SJSA1 (cell line): ENCODE measurements at regions not wholly inside any gene's neighbourhood (a gene's known extent, or its start where the extent isn't known, plus 50 kb on each side); places are given as distances from the start of the nearest gene placed in this dataset.

Experiments
- DNase-seq, 2 experiments: peaks; one replicate each; pipeline ENCODE4 v3.0.0-alpha.2; 2015 to 2020; ENCODE audit warnings: low spot score in 2 of 2, low read depth in 1 of 2
- H3K27ac ChIP-seq: fragments of 250-450 bp; sonication (Bioruptor Pico); 2 replicates; pipeline ENCODE4 v1.5.1; 2020; ENCODE audit warnings: mild to moderate bottlenecking, moderate library complexity
- H3K27me3 ChIP-seq: fragments of 250-450 bp; sonication (Bioruptor Pico); replicated peaks from 2 replicates; pipeline ENCODE4 v1.5.1; 2020; ENCODE audit warnings: mild to moderate bottlenecking, moderate library complexity
- H3K36me3 ChIP-seq: fragments of 250-450 bp; sonication (Bioruptor Pico); 2 replicates; pipeline ENCODE4 v1.5.1; 2020; ENCODE audit warnings: mild to moderate bottlenecking
- H3K4me1 ChIP-seq: fragments of 250-450 bp; sonication (Bioruptor Pico); replicated peaks from 2 replicates; pipeline ENCODE4 v1.6.1; 2021; ENCODE audit warnings: mild to moderate bottlenecking
- H3K4me3 ChIP-seq: fragments of 250-450 bp; sonication (Bioruptor Pico); 2 replicates; pipeline ENCODE4 v1.5.1; 2020; ENCODE audit warnings: mild to moderate bottlenecking
- H3K9me3 ChIP-seq: fragments of 250-450 bp; sonication (Bioruptor Pico); replicated peaks from 2 replicates; pipeline ENCODE4 v1.5.1; 2020; ENCODE audit warnings: mild to moderate bottlenecking

DNA sequence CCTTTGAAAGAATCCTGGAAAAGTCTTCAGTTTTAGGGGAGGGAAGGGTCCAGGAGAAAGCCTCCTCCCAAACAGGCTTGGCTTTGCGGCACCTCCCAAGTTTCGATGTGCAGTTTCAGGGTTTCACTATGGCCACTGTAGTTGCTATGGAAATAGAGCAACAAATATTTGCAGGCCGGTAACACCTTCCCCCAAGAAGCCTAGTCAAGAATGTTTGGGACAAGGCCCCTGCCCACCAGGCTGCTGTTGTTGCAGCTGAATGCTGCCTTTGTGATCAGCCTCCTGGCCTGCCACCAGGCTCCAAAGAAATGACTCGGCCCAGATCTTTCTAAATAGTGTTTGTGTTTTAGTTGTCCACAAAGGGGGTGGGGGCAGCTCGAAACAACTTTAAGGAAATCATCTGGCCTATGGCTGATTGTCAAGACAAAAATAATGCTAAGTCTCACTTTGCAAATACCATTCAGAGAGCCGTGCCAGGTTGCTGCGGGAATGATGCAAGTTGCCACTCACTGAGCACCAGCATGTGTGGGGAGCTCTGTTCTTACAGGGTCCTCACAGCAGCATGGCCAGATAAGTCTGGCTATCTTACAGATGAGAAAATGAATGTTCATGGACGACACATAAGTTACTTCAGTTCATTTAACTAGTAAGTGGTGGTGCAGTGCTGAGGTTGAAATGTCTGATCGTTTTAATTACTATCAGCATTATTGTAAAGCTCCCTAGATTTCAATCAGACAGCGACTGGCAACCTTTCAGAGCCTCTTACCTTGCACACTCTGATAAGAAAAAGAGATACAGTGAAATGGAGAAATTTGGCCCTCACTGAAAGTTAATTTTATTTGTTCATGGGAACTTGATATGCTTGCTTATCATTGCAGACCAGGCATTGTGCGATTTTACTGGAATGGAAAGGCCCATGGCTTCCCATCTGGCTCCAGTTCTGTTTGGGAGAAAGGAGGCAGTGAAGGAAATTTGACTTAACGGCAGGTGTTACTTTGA is 91.2 kb upstream of the JUN start:
- Histone ChIP-seq H3K4me1 (peaks cover 9% of the 10 kb centered on the region), H3K9me3 (no peaks in the 10 kb centered on the region), H3K36me3 (no peaks in the 10 kb centered on the region), H3K27ac (no peak overlapping the region), H3K27me3 (no peaks in the 10 kb centered on the region), H3K4me3 (no peak overlapping the region)
- DNase-seq, result peak in 1 of 2 experiments; percentile 17

DNA sequence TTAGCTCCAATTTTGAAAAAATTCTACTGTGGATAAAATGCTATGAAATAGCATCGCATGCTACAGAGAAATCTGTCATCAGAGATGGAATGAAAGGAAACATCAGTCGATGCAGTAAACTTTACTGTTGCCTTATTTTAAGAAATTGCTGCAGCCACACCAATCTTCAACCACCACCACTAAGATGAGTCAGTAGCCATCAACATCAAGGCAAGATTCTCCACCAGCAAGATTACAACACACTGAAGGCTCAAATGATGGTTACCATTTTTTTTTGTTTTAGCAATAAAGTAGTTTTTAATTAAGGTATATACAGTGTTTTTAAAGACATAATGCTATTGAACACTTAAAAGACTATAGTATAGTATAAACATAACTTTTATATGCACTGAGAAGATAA is 95.6 kb upstream of the JUN start:
- H3K4me3 ChIP-seq, result no peak overlapping the region
- peaks cover 36% of the 10 kb centered on the region for H3K4me1 ChIP-seq
- H3K27me3 ChIP-seq, result no peaks in the 10 kb centered on the region
- DNase-seq, result no peak
- H3K9me3 ChIP-seq, result no peaks in the 10 kb centered on the region; the same call in 1 of the 2 replicates
- no peaks in the 10 kb centered on the region for H3K36me3 ChIP-seq
- no peak overlapping the region for H3K27ac ChIP-seq

DNA sequence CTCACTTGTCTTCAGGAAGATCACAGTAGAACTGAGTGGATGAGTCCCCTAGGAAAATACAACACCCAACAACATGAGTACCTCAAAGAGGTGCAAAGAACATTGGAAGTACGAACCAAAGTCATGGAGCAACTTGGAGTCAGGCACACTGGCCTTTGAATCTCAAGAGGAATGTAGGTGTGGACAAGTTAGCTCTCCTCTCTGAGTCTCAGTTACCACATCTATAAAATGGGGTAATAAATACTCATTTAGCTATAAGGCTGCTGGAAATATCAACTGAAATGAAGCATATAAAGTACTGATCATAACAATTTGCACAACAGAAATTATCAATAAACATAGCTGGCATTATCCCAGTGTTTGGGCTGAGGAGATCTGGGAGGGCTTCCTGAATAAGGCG is 96.7 kb upstream of the JUN start:
- DNase-seq, result no peak
- Histone ChIP-seq H3K27me3 (no peaks in the 10 kb centered on the region), H3K27ac (no peak overlapping the region), H3K9me3 (no peaks in the 10 kb centered on the region; the same call in 1 of the 2 replicates), H3K4me1 (peaks cover 28% of the 10 kb centered on the region), H3K36me3 (no peaks in the 10 kb centered on the region), H3K4me3 (no peak overlapping the region)

DNA sequence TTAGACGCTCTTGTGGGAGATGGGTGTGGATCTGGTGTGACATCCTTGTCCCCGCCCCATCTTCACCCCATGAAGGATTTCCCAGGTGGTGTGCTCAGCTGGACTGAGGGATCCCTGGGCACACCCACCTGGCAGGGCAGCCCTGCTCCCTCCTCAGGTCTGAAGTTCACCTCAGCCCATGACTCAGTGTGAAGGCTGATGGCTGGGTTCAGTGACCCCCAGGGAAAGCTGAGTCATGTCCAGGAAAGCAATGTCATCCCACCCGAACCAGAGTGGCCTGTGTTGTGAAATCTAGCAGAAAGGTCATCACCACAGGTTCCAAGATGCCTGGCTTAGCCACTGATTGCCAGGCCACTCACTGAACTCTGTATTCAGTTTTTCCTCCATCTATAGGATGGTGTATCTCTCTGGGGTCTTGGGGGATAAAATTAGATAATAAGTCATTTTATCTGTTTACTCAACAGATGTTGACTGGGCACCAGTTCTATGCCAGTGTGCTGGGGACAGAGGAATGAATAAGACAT is 97.7 kb upstream of the JUN start:
- Histone ChIP-seq H3K36me3 (no peaks in the 10 kb centered on the region), H3K27me3 (no peaks in the 10 kb centered on the region), H3K4me3 (no peak overlapping the region), H3K9me3 (no peaks in the 10 kb centered on the region; the same call in 1 of the 2 replicates), H3K27ac (no peak overlapping the region), H3K4me1 (peaks cover 28% of the 10 kb centered on the region)
- peak in 1 of 2 experiments; percentile 22 for DNase-seq

DNA sequence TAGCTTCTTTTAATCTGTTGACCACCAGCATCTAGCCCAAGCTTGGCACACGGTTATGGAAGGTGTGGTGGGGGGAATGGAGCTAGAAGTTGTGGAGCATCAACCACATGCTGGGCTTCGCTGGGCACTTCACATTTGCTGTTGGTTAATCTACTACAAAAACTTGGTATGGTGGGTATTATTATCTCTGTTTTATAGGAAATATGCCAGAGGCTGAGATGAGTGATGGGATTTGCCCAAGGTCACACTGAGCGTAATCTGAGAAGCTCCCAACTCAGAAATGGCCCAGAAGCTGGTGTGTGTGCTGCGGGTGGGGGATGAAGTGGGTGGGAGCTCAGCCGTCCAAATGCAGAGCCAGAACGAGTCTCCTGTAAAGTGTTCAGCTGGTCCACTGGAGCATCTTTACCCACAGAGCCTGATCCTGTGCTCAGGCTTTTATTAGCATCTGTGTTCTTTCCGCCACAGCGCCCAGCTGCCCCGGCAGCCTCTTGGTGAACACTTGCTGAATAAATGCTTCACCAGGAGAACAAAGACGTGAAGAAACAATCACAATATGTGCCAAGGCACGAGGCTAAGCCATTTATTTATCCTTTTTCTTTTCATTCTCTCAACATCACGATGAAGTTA is 98.6 kb upstream of the JUN start:
- Histone ChIP-seq H3K9me3 (no peaks in the 10 kb centered on the region; the same call in 1 of the 2 replicates), H3K27ac (peak overlapping the region; percentile 83), H3K4me3 (no peak overlapping the region), H3K27me3 (no peaks in the 10 kb centered on the region), H3K4me1 (peaks cover 28% of the 10 kb centered on the region), H3K36me3 (no peaks in the 10 kb centered on the region)
- DNase-seq, result no peak

DNA sequence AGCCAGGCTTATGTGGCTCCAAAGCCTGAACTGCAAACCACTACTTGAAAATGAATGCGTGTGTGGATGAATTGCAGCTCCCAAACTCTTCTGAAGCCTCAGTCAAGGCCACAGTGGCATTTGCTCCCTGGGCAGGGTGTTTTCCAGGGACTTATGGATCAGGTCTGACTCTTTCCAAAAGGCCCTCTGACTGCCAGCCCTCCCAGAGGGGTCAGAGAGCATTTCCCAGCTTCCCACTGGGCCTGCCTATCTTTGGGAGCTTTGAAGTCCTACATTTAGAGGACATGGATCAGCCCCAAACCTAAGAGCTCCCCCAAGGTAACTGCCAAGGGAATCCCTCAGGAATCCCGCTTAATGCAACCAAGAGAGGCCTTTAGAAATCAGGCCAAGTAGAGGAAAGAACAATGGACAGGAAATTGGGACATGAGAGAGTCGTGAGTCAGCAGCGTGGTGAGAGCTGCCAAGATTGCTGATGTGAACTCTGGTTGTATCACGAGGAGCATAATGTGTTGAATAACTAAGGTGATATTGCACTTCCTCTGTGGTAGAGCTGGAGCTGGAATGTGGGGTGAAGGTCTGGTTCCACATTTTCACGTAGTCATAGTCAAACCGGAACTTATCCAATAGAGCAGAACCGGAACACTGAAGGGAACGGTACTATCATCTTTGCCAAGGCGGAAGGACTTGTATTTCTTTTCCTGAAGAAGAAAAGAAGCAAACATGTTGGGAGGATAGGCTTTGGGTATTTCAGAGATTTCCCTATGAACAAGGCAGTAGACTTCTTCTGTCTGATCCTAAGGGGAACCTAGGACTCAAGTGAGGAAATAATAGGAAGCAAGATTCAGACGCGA is 99.4 kb upstream of the JUN start:
- H3K9me3 ChIP-seq, result no peaks in the 10 kb centered on the region; the same call in 1 of the 2 replicates

DNA sequence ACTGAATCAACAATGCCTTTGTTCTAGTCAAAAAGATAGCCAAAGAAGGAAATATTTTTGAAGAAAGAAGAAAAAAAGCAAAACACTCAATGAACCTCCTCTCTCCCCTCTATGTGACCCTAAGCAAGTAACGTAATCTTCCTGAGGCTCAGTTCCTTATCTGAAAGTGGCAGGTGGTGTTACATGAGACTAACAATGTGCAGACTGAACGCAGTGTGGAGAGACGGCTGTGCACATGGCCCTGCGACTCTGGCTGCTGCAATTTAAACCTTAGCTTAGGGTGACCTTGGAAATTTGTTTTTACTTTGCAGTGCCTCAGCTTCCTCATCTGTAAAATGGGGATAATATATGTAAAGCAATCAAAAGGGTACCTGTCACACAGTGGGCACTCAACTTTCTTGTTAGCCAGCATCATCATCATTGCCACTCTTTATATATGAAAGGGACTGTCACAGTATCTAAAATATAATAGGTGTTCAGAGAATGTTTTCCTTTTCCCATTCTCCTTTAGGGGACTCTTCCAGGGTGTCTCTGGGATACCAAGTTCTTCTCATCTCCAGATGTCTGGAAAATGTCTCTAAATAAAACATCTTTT is 100.1 kb upstream of the JUN start:
- Histone ChIP-seq H3K27ac (peak overlapping the region; percentile 83), H3K4me1 (peaks cover 28% of the 10 kb centered on the region), H3K36me3 (no peaks in the 10 kb centered on the region), H3K27me3 (no peaks in the 10 kb centered on the region), H3K9me3 (no peaks in the 10 kb centered on the region; the same call in 1 of the 2 replicates), H3K4me3 (no peak overlapping the region)
- no peak for DNase-seq

More for the DNA sequence above, 99.4 kb upstream of the JUN start:
- Histone ChIP-seq H3K4me1 (peaks cover 28% of the 10 kb centered on the region), H3K36me3 (no peaks in the 10 kb centered on the region), H3K27me3 (no peaks in the 10 kb centered on the region), H3K4me3 (no peak overlapping the region), H3K27ac (peak overlapping the region; percentile 83)
- DNase-seq, result peak; percentile 84 to 89

DNA sequence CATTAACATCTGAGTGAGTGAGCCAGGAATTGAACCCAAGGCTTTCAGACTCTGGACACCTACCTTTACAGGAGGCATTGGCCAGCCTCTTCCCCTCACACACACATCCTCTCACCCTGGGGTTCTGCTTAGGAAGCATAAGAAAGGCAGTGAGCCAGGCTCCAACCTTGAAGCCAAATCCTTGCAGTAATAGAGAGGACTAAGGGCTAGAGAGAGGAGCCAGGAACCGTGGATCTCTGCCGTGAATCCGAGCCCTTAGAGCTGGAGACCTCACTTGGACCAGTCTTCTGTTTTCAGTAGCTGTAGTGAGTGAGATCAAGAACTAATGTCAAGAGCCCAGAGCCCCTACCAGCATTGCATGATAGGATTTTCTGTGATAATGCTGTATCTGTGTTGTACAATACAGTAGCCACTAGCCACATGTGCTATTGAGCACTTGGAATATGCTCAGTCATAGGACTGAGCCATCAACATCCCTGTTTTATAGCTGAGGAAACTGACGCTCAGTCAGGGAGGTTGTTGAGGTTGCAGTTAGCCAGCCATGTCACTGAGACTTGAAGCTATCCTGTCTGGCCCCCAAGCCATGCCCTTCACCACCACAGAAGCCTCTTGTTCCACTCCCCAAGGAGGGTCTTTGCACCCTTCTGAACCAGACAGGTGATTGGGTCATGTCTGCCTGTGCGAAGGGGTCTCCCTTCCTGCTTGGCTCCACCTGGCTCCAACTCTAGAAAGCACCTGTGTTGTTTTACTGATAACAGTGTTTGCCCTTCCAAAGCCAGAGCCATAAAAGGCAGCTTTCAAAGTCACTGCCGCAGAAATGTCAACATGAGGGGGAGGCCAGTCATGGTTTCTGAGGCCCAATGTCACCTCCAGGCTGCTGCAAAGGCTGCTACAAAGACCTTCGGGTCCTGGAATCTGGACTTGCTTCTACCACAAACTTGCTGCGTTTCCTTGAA is 101.1 kb upstream of the JUN start:
- Histone ChIP-seq H3K9me3 (no peaks in the 10 kb centered on the region; the same call in 1 of the 2 replicates), H3K27ac (no peak overlapping the region), H3K4me3 (no peak overlapping the region), H3K4me1 (peaks cover 28% of the 10 kb centered on the region), H3K36me3 (no peaks in the 10 kb centered on the region), H3K27me3 (no peaks in the 10 kb centered on the region)
- DNase-seq, result no peak

DNA sequence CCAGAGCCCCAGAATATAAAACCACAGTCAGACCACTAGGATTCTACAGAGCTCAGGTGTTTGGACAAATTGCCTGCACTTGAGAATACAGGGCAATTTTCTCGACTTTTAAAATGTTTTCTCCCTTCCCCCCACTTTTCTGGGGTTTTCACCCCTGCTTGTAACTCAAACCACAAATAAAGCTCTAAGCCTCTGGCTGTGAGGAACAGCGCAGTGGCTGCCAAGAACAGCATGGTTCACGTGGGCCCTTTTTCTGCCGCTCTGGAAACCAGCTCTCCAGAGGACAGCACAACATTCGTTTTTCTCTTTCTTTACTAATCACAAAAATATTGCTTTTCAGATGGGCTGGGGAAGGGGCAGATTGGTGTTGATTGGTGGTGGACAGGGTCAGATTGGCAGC is 102.2 kb upstream of the JUN start:
- Histone ChIP-seq H3K36me3 (no peaks in the 10 kb centered on the region), H3K4me1 (peaks cover 28% of the 10 kb centered on the region), H3K27ac (no peak overlapping the region), H3K4me3 (no peak overlapping the region), H3K9me3 (no peaks in the 10 kb centered on the region; the same call in 1 of the 2 replicates), H3K27me3 (no peaks in the 10 kb centered on the region)
- DNase-seq, result no peak

DNA sequence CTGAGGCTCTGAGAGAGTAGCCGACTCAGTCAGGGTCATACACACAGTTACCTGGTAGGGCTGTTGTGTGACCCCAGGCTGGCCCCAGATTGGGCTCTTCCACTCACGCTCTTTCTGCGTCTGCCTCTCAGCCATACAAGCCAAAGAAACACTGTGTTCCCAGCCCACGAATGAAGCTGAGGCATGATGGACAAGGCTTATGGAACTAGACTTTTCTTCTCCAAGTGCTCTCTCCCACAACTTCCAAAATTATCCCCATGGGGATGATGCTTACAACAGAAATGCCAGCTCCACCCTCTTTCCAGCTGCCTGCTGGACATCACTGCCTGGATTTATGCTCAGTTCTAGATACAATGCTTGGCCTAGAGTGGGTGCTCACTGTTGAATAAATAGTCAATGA is 102.8 kb upstream of the JUN start:
- Histone ChIP-seq H3K4me1 (peaks cover 23% of the 10 kb centered on the region), H3K9me3 (no peaks in the 10 kb centered on the region; the same call in 1 of the 2 replicates), H3K27me3 (no peaks in the 10 kb centered on the region), H3K4me3 (no peak overlapping the region), H3K27ac (no peak overlapping the region), H3K36me3 (no peaks in the 10 kb centered on the region)
- no peak for DNase-seq

DNA sequence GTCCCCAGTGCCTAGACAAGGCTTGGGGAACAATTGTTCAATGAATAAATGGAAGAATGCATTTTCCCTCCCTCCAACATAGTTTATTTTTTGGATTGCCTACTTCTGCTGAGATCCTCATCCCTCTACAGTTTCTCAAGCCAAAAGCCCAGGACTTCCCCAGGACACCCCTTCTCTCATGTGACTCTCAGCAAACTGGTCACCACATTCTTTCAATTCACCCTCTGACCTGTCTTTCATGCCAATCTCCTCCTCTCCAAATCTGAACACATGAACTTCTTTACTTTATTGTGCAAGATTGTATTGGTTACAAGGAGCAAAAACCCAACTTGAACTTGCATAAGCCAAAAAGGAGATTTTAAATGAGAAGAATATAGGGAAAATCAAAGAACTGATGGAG is 103.2 kb upstream of the JUN start:
- Histone ChIP-seq H3K4me3 (no peak overlapping the region), H3K4me1 (peaks cover 18% of the 10 kb centered on the region), H3K9me3 (no peaks in the 10 kb centered on the region; the same call in 1 of the 2 replicates), H3K27me3 (no peaks in the 10 kb centered on the region), H3K36me3 (no peaks in the 10 kb centered on the region), H3K27ac (no peak overlapping the region)
- DNase-seq, result no peak

DNA sequence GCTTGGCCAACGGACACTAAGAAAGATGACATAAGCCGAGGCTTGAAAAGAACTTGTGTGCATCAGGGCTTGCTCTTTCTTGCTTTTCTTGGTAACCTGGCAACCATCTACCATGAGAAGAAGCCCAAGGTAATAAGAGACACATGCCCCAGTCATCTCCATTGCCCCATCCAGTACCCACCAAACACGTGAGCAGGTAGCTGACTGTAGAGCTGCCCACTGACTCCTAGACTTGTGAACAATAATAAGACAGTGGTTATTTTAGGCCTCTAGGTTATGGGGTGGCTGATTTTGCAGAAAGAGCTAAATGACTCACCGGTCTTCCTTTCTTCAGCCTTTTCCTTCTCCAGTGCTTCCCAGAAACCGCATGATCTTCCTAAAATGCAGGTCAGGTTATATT is 105.0 kb upstream of the JUN start:
- no peaks in the 10 kb centered on the region for H3K36me3 ChIP-seq
- H3K4me1 ChIP-seq, result peaks cover 2% of the 10 kb centered on the region
- DNase-seq, result no peak
- H3K4me3 ChIP-seq, result no peak overlapping the region
- H3K9me3 ChIP-seq, result no peaks in the 10 kb centered on the region
- H3K27me3 ChIP-seq, result no peaks in the 10 kb centered on the region
- no peak overlapping the region for H3K27ac ChIP-seq
